NCI-H2081 (cell line): ENCODE measurements at regions not wholly inside any gene's neighbourhood (a gene's known extent, or its start where the extent isn't known, plus 50 kb on each side); places are given as distances from the start of the nearest gene placed in this dataset.

Experiments used
- DNase-seq, 2 experiments: peaks; one replicate each; lab custom pipeline; 2025; lab: John Stamatoyannopoulos, UW

DNA sequence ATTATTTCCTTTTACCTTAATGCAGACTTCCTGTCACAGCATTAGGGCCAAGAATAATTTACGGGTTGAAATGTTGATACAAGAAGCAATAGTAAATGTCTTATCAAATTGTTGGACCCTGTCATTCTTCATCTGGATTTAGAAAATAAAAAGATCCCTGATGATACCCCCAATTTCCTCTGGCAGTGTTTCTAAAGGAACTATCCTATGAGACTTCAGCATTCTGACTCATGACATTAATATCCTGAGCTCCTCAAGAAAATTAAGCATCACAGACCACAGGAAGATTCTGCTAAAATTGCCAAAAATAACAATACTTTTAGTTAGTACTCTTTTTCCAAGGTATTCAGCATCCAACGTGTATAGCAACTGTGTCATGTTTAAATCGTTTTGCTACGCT, 490.5 kb upstream of the ANKRD30A start:
- DNase-seq, result no peak

GRCh38 chr10:36630267-36630666, 495.1 kb upstream of the ANKRD30A start:
- no peak for DNase-seq

GRCh38 chr10:36629476-36629875, 495.9 kb upstream of the ANKRD30A start:
- no peak for DNase-seq

- DNase-seq, result no peak
These were observed 500.8 kb upstream of the ANKRD30A start for GRCh38 chr10:36624551-36625100.

DNA sequence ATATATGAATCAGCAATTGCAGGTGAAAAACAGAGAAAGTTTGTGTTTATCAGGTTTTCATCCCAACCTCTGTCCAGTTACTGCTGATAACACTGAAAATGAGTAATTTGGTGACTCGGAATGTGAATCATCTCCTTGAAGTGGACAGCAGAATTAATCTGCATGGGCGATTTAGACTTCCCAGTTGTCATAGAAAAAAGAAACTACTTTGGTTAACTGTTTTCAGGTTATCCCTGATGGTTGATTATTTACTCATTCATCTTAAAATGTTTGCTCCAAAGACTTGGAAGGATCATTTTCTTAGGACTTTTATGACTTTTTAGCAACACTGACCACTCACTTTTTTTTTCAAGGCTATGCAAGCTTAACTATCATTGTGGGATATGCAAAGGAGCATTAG, 504.1 kb upstream of the ANKRD30A start:
- DNase-seq, result no peak

GRCh38 chr10:36612436-36612835, 513.0 kb upstream of the ANKRD30A start:
- DNase-seq, result no peak

DNA sequence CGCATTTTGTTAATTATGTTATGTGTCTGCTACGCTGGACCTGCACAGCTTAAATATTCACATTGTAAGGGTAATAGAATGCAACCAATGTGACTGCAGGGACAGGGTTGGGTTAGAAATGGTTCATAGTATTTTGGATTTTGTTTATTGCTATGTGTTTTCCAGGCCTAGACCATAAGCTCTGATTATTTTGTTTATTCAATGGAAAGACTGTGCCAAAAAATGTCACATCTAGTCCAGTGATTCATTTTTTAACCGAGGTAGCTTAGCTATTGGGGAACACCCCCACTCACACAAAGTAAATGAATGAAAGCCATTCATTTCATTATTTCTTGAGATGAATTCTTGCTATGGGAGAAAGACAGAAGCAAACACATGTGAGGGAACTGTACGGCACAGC, 516.5 kb upstream of the ANKRD30A start:
- no peak for DNase-seq

- DNase-seq, result no peak
These were observed 517.1 kb upstream of the ANKRD30A start for GRCh38 chr10:36608251-36608650.

DNA sequence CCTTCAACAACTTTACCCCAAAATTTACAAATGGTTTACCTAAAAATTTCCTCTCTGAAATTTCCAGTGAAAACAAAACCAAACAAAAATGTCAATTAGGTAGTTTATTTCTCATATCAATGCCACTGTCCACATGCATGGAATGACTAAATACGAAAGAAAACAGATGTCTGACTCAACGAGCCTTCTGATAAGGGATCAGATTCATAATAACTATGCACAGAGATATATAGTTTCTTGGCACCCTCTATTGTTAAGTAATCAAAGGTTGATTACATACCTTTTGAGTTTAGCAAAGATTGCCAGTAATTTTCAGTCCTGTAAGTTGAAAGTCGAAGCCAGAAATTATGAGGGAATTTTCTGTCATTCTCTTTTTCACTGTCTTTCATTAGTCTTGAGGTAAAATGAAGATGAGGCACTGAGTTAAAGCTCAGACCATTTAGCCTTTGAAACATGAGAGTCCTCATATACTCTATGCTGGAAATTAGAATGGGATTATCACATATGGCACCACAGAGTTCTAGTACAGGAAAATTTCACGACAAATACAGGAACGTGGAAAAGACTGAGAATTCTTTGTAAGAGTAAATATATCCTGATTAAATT, 519.1 kb upstream of the ANKRD30A start:
- DNase-seq, result no peak

GRCh38 chr10:36604316-36604715, 521.1 kb upstream of the ANKRD30A start:
- DNase-seq, result no peak

DNA sequence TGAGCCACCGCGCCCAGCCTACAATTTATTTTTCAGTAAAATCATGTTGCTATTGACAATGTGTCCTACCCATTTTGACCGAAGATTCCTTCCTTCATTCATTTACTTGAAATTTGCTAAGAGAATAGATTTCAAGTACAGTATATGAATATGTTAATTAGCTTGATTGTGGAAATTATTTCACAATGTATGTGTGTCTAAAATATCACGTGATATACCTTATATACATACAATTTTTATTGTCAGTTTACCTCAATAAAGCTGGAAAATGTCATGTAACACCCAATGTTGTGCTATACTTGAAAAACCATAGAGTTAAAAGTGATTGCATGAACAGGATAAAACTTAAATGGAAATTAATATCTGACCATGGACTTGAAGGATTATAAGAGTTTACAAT, 521.7 kb upstream of the ANKRD30A start:
- DNase-seq, result no peak

GRCh38 chr10:36602374-36602773, 523.0 kb upstream of the ANKRD30A start:
- no peak for DNase-seq

DNA sequence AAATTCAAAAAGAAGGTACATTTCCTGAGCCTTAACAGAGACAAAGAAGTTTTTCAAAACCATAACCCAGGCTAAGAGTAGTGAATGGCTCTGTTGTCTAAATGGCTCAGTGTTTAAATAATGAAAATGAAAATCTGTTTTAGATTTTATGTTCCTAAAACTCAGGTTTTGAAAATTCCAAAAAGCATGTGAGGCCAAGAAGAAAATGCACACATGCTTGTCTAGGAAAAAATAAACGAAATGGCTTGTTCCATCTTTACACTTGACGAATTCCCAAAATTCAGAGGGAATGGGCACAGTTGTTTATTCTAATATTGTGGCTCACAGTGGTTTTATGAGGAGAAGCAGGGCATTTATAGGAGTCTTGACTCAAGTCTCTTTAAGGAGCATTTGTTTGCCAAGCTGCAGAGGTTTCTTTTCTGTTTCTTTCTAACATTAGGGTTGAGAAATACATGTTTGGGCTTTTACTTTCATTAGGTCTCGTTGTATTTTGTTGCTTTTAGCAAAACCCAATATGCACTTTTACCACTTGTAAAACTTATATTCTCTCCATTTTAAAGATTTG, 527.6 kb upstream of the ANKRD30A start:
- DNase-seq, result no peak

- no peak for DNase-seq
These were observed 532.4 kb upstream of the ANKRD30A start for GRCh38 chr10:36592964-36593363.

- DNase-seq, result no peak
These were observed 534.0 kb upstream of the ANKRD30A start for GRCh38 chr10:36591436-36591835.

- DNase-seq, result no peak
These were observed 541.7 kb upstream of the ANKRD30A start for GRCh38 chr10:36583690-36584089.

DNA sequence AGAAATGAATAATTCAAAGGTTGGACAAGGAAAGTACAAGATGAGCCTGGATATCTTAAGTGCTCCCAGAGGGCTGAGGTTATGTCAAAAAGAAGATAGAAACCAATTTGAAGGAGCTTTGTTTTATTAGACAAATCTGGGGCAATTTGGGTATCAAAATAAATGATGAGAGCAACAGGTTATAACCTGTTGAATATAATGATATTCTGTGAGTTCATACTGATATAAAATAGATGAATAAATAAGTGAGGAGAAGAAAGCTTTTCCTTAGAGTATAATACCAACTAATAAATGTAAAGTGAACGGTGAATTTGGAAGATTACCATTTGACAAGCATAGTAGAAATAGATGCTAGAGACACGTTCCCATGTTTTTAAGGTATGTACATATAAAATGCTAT, 544.2 kb upstream of the ANKRD30A start:
- no peak for DNase-seq

GRCh38 chr10:36578306-36578705, 547.1 kb upstream of the ANKRD30A start:
- DNase-seq, result no peak

DNA sequence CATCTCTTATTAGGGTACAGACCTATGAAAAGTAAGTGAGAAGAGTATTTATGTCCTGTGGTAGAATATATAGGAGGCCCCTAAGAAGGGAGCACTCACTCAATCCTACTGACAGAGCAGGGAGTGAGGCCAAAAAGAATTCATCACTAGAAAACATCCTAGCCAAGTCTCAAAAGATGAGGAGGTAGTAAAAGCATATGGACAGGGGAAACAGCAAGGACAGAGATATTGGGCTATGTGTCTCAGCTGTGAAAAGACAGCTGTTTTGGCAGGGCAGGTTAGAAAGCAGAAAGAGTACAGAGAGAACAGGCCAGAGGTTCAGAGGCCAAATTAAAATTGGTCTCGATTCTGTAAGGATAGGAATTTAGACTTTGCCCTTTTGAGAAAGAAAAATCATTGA, 548.3 kb upstream of the ANKRD30A start:
- DNase-seq, result no peak

- no peak for DNase-seq
These were observed 551.2 kb upstream of the ANKRD30A start for GRCh38 chr10:36574207-36574606.

GRCh38 chr10:36573246-36573645, 552.2 kb upstream of the ANKRD30A start:
- DNase-seq, result peak in 1 of 2 experiments; percentile 27

DNA sequence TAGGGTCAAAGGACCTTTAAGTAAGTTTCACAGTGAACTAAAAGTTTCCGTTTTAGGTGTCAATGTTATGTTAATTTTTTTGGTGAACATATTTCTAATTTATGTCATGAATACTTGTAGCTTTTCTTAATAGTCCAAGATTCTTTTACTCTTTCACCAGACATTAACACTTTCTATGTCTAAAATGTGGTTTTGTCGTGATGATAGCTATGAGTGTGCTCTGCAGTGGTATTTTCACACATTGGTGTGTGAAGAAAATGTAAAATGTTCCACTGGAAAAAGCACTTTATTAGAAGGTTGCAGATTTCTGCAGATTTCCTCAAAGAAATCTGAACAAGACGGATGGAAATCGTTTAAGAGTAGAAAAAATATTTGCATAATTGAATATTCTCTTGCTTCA, 561.0 kb upstream of the ANKRD30A start:
- no peak for DNase-seq

DNA sequence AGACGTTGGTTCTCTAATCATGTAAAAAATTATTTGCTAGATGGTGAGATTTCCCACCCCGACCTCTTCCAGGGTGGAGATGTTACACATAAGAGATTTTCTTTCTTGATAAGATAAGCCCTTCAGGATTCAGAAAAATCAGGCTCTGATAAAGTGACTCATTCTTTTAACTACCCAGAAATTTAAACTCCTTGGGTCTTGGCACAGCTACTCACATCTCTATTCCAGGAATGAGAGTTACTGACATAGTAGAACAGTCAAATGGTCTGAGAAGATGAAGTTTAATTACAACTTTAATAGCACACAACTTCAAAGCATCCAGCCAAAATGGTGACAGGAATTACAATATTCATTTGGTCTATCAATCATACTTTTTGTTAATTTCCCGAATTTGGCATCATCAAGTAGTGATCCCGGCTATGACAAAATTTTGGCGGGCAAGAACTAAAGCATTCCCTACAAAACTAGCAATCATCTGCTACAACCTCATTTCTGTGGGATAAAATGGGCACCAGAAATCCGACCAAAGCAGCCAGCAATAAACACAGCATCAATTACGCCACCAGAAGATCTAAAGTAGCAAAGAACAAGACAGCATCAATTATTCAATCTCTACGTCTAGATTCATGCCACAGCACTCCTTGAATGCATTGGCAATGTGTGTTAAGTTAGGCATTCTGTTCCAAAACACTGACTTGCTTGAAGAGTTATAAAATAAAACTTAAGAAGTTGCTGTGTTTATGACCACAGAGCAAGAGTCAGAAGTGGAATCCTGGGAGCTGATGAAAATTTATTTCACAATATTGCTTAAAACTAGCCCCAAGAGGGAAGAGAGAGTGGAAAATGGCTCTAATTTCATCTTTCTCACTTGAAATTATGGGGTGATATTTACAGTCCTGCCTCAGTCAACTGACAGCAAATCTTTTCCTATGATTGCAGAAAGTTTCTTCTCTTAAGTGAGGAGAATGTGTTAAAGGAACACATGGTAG, 565.7 kb upstream of the ANKRD30A start:
- DNase-seq, result no peak
